PC-9 (cell line): ENCODE measurements at regions not wholly inside any gene's neighbourhood (a gene's known extent, or its start where the extent isn't known, plus 50 kb on each side); places are given as distances from the start of the nearest gene placed in this dataset.

Experiments
- BruUV-seq: library from RNA; stranded (reverse); fragments of 400-500 nt; replicated peaks from 2 replicates; lab custom pipeline; 2021; lab: Mats Ljungman, UMichigan
- CTCF ChIA-PET: fragments of 300-600 bp; sonication (Branson Sonifier 250); formaldehyde crosslinking; loops from one replicate; lab custom pipeline; 2022; ENCODE audit warnings: antibody characterized with exemption; lab: Charles Lee
- POLR2A ChIA-PET: fragments of 300-600 bp; sonication (Branson Sonifier 250); formaldehyde crosslinking; loops from one replicate; lab custom pipeline; 2022; ENCODE audit warnings: antibody characterized with exemption; ENCODE audit not compliant: unreplicated experiment; lab: Charles Lee
- DNase-seq, 2 experiments: peaks; one replicate each; pipeline versions ENCODE4 v3.0.0 to v3.0.0-alpha.2; 2015 to 2022; ENCODE audit warnings: mixed read lengths in 1 of 2
- H2AFZ ChIP-seq: fragments of 200-600 bp; sonication (generic); 2 replicates; pipeline ENCODE4 v1.8.1; 2017; ENCODE audit warnings: antibody characterized with exemption
- H3F3A ChIP-seq: fragments of 200-600 bp; sonication (generic); 2 replicates; pipeline ENCODE4 v1.8.1; 2017; ENCODE audit warnings: antibody characterized with exemption, mild to moderate bottlenecking, low read depth; ENCODE audit not compliant: insufficient read depth
- H3K27ac ChIP-seq: fragments of 200-600 bp; sonication (generic); 2 replicates; pipeline ENCODE4 v1.6.1; 2016; ENCODE audit warnings: mixed run types
- H3K27me3 ChIP-seq: fragments of 200-600 bp; sonication (generic); 2 replicates; pipeline ENCODE4 v1.6.1; 2016; ENCODE audit warnings: low read depth, mixed run types; ENCODE audit not compliant: insufficient read depth
- H3K36me3 ChIP-seq: fragments of 200-600 bp; sonication (generic); 2 replicates; pipeline ENCODE4 v1.6.1; 2016; ENCODE audit warnings: low read depth, mixed run types
- H3K4me1 ChIP-seq: fragments of 200-600 bp; sonication (generic); replicated peaks from 2 replicates; pipeline ENCODE4 v1.6.1; 2016; ENCODE audit warnings: mixed run types; ENCODE audit not compliant: insufficient read depth
- H3K4me2 ChIP-seq: fragments of 200-600 bp; sonication (generic); 2 replicates; pipeline ENCODE4 v1.6.1; 2017; ENCODE audit warnings: mixed run types
- H3K4me3 ChIP-seq: fragments of 200-600 bp; sonication (generic); 2 replicates; pipeline ENCODE4 v1.6.1; 2016; ENCODE audit warnings: mixed run types
- H3K79me2 ChIP-seq: fragments of 200-600 bp; sonication (generic); 2 replicates; pipeline ENCODE4 v1.6.1; 2017; ENCODE audit warnings: low read depth, mixed run types
- H3K9me2 ChIP-seq: fragments of 200-600 bp; sonication (generic); 2 replicates; pipeline ENCODE4 v1.8.1; 2017; ENCODE audit warnings: mild to moderate bottlenecking; ENCODE audit not compliant: insufficient read depth
- H3K9me3 ChIP-seq: fragments of 200-600 bp; sonication (generic); 2 replicates; pipeline ENCODE4 v1.8.1; 2016; ENCODE audit warnings: low read depth; ENCODE audit not compliant: insufficient read depth
- H4K20me1 ChIP-seq: fragments of 200-600 bp; sonication (generic); 2 replicates; pipeline ENCODE4 v1.8.1; 2017; ENCODE audit not compliant: insufficient read depth
- EZH2 ChIP-seq: fragments of 200-600 bp; sonication (generic); IDR thresholded peaks from 2 replicates; pipeline ENCODE4 v1.8.0; 2017; ENCODE audit warnings: antibody characterized with exemption, low read depth
- intact Hi-C: fragments of 100-400 bp; cut with micrococcal nuclease; formaldehyde crosslinking; loops from one replicate; pipeline ENCODE4 v1.10.0; 2022; ENCODE audit not compliant: unreplicated experiment
- TF ChIP-seq, protein P1 (sequence below): fragments of 200-600 bp; sonication (generic); conservative IDR thresholded peaks from 2 replicates; pipeline ENCODE4 v1.6.1; 2017; ENCODE audit warnings: mixed run types, antibody characterized with exemption, mild to moderate bottlenecking, moderate library complexity

DNA sequence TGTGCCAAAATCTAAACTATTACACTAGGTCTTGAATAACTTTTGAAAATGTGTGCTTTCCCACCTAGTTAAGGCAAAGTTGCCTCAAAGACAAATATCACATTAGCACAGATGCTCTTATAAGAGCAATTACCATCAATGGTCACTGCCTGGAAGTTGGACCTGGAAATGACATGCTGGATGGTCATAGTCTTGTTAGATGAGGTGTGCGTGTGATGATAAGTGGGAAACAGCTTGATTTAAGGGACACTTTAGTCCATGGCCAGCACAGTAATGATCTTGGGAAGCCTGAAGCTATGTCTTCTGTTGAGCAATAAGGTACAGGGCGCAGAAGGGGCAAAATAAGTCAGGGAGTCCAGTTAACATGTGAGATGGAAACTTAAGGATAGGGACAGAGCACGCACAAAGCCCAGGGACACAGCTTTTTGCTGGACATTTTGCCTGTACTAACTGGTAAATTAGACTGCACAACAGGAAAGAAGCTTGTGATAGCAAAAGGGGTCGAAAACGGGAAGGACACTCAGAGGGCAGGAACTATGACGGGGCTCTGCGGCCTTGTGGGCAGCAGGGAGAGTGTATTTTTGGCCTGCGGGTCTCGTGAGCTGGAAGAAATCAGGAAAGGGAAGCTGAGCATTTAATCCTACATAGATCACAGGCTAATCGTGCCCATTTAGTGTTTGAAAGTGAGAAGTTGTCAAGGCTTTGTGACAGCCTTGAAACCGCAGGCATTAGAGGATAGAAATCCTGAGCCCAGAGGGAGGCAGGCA is 66.7 kb upstream of the BMP2 start:
- POLR2A ChIA-PET, result no interaction called here
- H3K9me3 ChIP-seq, result no peaks in the 10 kb centered on the region
- H3K27ac ChIP-seq, result no peak overlapping the region
- H3K36me3 ChIP-seq, result no peaks in the 10 kb centered on the region
- H3K79me2 ChIP-seq, result no peaks in the 10 kb centered on the region
- no peak overlapping the region for H3K4me3 ChIP-seq
- no peaks in the 10 kb centered on the region for H3K27me3 ChIP-seq
- H4K20me1 ChIP-seq, result no peaks in the 10 kb centered on the region
- CTCF ChIA-PET, result no interaction called here
- no peak for DNase-seq
- no peak overlapping the region for H2AFZ ChIP-seq
- peaks cover 6% of the 10 kb centered on the region; the same call in 1 of the 2 replicates for H3F3A ChIP-seq
- no TSS peak for BruUV-seq
- H3K4me2 ChIP-seq, result no peak overlapping the region
- intact Hi-C loops, result no loop called here
- no peaks in the 10 kb centered on the region for H3K9me2 ChIP-seq
- peaks cover 53% of the 10 kb centered on the region for H3K4me1 ChIP-seq
- TF ChIP-seq EZH2, result no peak
- TF ChIP-seq, protein P1, sequence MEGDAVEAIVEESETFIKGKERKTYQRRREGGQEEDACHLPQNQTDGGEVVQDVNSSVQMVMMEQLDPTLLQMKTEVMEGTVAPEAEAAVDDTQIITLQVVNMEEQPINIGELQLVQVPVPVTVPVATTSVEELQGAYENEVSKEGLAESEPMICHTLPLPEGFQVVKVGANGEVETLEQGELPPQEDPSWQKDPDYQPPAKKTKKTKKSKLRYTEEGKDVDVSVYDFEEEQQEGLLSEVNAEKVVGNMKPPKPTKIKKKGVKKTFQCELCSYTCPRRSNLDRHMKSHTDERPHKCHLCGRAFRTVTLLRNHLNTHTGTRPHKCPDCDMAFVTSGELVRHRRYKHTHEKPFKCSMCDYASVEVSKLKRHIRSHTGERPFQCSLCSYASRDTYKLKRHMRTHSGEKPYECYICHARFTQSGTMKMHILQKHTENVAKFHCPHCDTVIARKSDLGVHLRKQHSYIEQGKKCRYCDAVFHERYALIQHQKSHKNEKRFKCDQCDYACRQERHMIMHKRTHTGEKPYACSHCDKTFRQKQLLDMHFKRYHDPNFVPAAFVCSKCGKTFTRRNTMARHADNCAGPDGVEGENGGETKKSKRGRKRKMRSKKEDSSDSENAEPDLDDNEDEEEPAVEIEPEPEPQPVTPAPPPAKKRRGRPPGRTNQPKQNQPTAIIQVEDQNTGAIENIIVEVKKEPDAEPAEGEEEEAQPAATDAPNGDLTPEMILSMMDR, result no peak

GRCh38 chr20:6699921-6700562 is 67.4 kb upstream of the BMP2 start:
- CTCF ChIA-PET, result no interaction called here
- POLR2A ChIA-PET, result no interaction called here

DNA sequence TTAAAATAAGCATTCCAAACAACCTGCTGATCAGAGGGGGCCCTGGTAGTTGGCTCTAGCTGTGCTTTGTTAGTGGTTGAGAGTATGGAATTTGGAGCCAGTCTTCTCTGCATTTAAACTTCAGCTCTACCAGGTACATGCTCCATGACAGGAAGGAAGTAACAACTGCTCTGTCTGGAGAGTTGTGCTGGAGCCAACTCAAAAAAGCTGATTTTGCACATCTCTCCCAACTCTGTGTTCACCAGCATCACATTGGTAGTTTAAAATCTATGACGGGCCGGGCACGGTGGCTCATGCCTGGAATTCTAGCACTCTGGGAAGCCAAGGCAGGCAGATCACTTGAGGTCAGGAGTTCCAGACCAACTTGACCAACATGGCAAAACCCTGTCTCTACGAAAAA is 68.8 kb upstream of the BMP2 start:
- BruUV-seq, result no TSS peak
- ChIA-PET CTCF (no interaction called here), POLR2A (no interaction called here)
- Histone ChIP-seq H4K20me1 (no peaks in the 10 kb centered on the region), H3K4me2 (peak overlapping the region; percentile 34; the same call in 1 of the 2 replicates), H3K9me2 (no peaks in the 10 kb centered on the region), H3K4me3 (no peak overlapping the region), H3K27me3 (no peaks in the 10 kb centered on the region), H3K9me3 (no peaks in the 10 kb centered on the region), H3K79me2 (no peaks in the 10 kb centered on the region), H3F3A (peaks cover 6% of the 10 kb centered on the region; the same call in 1 of the 2 replicates), H3K36me3 (no peaks in the 10 kb centered on the region), H3K27ac (no peak overlapping the region), H3K4me1 (peaks cover 33% of the 10 kb centered on the region), H2AFZ (no peak overlapping the region)
- intact Hi-C loops, result no loop called here
- TF ChIP-seq, protein P1, result no peak
- TF ChIP-seq EZH2, result no peak
- no peak for DNase-seq

More at GRCh38 chr20:6699921-6700562, 67.4 kb upstream of the BMP2 start:
- intact Hi-C loops, result no loop called here
- no peak for TF ChIP-seq EZH2
- TF ChIP-seq, protein P1, result no peak
- no peaks in the 10 kb centered on the region for H3K9me3 ChIP-seq
- no peak overlapping the region for H3K4me3 ChIP-seq
- no peaks in the 10 kb centered on the region for H3K9me2 ChIP-seq
- no peaks in the 10 kb centered on the region for H3K36me3 ChIP-seq
- H3K79me2 ChIP-seq, result no peaks in the 10 kb centered on the region
- no peak overlapping the region for H3K4me2 ChIP-seq
- H2AFZ ChIP-seq, result no peak overlapping the region
- no peaks in the 10 kb centered on the region for H3K27me3 ChIP-seq
- BruUV-seq, result no TSS peak
- H3K4me1 ChIP-seq, result peaks cover 46% of the 10 kb centered on the region
- peaks cover 6% of the 10 kb centered on the region; the same call in 1 of the 2 replicates for H3F3A ChIP-seq
- no peaks in the 10 kb centered on the region for H4K20me1 ChIP-seq
- H3K27ac ChIP-seq, result no peak overlapping the region
- DNase-seq, result no peak
